Mucosa of rectum (tissue), 2 donors: ENCODE measurements at regions not wholly inside any gene's neighbourhood (a gene's known extent, or its start where the extent isn't known, plus 50 kb on each side); places are given as distances from the start of the nearest gene placed in this dataset.

ENCODE experiments used
- H3K27ac ChIP-seq, 2 donors: one replicate each; pipeline ENCODE4 v1.7.0; 2013; ENCODE audit warnings: inconsistent platforms in 2 of 2, low read depth in 2 of 2, low read length in 2 of 2
- H3K27me3 ChIP-seq, 2 donors: one replicate each; pipeline ENCODE4 v1.7.0; 2013; ENCODE audit warnings: low read length in 2 of 2; ENCODE audit not compliant: control insufficient read depth in 2 of 2, insufficient read depth in 2 of 2
- H3K36me3 ChIP-seq, 2 donors: one replicate each; pipeline ENCODE4 v1.7.0; 2013; ENCODE audit warnings: low read length in 2 of 2; ENCODE audit not compliant: control insufficient read depth in 2 of 2, insufficient read depth in 2 of 2
- H3K4me1 ChIP-seq, 2 donors: one replicate each; pipeline ENCODE4 v1.7.0; 2013; ENCODE audit warnings: low read length in 2 of 2, mild to moderate bottlenecking in 1 of 2; ENCODE audit not compliant: control insufficient read depth in 2 of 2, insufficient read depth in 2 of 2
- H3K4me3 ChIP-seq, 2 donors: one replicate each; pipeline ENCODE4 v1.7.0; 2013; ENCODE audit warnings: low read length in 2 of 2
- H3K9ac ChIP-seq, 2 donors: one replicate each; pipeline ENCODE4 v1.7.0; 2013; ENCODE audit warnings: low read length in 2 of 2, low read depth in 1 of 2, mild to moderate bottlenecking in 1 of 2
- H3K9me3 ChIP-seq, 2 donors: one replicate each; pipeline ENCODE4 v1.7.0; 2013; ENCODE audit warnings: low read length in 2 of 2; ENCODE audit not compliant: control insufficient read depth in 2 of 2
- donor health status: healthy.
- donor health status: Normal muscosa, but diverticular disease.

DNA sequence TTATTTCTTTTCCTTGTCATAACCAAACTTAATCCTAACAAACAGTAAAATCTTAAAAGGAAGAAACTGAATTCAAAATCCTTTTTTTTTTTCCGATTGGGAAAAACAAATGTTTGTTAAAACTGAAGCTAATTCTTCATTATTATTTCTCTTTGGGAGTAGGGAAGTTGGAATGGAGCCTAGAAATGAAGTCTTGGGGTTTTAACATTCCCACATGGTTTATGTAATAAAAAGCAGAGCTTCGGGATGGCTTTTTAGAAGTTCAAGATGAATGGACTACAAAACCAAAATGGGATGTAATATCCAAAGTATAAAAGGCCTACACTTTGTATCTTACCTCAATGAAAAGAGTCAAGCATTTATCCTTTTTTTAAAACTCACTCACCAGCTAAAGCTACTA, 189.0 kb upstream of the TMC3 start:
- H3K36me3 ChIP-seq = no peaks in the 10 kb centered on the region
- H3K4me1 ChIP-seq = no peaks in the 10 kb centered on the region
- no peak overlapping the region for H3K27ac ChIP-seq
- no peaks in the 10 kb centered on the region for H3K27me3 ChIP-seq
- H3K4me3 ChIP-seq = no peak overlapping the region
- no peaks in the 10 kb centered on the region for H3K9me3 ChIP-seq
- no peak overlapping the region for H3K9ac ChIP-seq

DNA sequence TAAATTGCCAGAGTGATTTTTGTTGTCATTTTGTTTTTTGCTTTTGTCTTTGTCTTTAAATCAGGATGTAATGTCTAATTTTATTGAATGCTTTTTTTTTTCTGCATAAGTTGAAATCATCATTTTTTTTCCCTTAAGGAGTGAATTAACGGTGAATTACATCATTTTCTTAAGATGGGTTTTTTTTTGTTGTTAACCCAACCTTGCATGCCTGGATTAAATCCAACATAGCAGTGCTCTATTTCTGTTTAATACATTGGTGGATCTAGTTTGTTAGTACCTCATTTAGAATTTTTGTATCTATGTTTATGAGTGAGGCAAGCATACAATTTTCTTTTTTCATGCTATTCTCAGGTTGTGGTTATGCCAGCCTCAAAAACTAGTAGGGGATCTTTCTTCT, 186.4 kb upstream of the TMC3 start:
- no peaks in the 10 kb centered on the region for H3K9me3 ChIP-seq
- H3K36me3 ChIP-seq = no peaks in the 10 kb centered on the region
- no peaks in the 10 kb centered on the region for H3K27me3 ChIP-seq
- H3K27ac ChIP-seq = no peak overlapping the region
- no peaks in the 10 kb centered on the region for H3K4me1 ChIP-seq
- no peak overlapping the region for H3K4me3 ChIP-seq
- H3K9ac ChIP-seq = no peak overlapping the region

DNA sequence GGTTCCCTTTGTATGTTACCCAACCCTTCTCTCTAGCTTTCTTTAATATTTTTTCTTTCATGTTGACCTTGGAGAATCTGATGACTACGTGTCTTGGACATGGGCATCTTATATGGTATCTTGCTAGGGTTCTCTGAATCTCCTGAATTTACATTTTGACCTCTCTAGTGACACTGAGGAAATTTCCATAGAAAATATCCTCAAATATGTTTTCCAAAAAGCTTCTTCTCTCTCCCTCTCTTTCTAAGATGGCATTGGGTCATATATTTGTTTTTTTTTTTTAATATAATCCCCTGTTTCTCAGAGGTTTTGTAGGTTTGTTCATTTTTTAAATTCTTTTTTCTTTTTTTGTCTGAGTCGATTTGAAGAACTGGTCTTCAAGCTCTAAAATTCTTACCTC, 184.0 kb upstream of the TMC3 start:
- Histone ChIP-seq H3K4me1 (no peaks in the 10 kb centered on the region), H3K36me3 (no peaks in the 10 kb centered on the region), H3K9me3 (no peaks in the 10 kb centered on the region), H3K9ac (no peak overlapping the region), H3K27ac (no peak overlapping the region), H3K27me3 (no peaks in the 10 kb centered on the region), H3K4me3 (no peak overlapping the region)

DNA sequence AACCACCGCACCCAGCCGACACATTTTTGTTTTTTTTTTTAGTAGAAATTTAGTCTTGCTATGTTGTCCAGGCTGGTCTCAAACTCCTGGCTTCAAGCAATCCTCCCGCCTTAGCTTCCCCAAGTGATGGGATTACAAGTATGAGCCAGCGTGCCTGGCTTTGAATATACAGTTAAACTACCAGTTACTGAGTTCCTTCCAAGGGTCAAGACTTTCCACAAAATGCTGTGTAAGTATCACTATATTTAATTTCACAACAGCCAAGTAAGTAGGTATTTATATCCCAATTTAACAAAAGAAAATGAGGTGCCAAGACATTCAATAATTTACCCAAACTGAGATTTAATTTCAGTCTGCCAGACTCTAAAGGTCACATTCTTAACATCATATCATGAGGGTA, 181.3 kb upstream of the TMC3 start:
- Histone ChIP-seq H3K36me3 (no peaks in the 10 kb centered on the region), H3K27ac (no peak overlapping the region), H3K27me3 (no peaks in the 10 kb centered on the region), H3K9me3 (no peaks in the 10 kb centered on the region), H3K9ac (no peak overlapping the region), H3K4me1 (no peaks in the 10 kb centered on the region), H3K4me3 (no peak overlapping the region)

DNA sequence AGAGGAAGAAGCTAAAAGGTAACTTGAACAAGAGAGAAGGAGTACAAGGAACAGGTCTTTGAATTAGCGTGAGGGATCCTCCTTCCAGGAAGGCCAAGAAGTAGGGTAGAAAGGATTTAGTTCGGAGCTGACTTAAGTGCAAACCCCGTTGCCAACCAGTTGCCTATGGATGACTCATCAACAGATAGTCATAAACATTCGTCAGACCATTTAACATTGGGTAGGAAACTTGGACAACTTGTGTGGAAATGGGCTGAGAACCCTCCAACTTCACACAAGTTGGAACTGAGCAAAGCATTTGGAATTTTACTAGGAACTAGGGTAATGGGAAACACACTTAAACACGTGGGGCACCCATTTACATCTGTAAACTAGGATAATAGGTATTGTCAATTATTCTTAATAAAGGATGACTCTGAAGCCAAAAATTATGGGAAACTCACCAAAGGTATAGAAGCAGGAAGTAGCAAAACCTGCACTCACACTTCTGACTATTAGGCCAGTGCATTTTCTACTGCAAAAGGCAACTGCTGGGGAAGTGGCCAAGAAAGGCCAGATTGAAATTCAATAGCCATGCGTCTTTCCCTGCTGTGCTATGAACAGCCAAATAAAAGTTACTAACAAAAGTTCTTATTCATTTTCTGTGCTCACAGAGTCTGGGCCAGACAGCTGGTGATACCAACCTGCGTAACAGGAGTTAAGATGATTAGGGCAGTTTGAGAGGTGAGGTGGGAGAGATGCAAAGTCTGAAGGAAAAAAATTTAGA, 174.5 kb upstream of the TMC3 start:
- Histone ChIP-seq H3K27ac (no peak overlapping the region), H3K9ac (no peak overlapping the region), H3K4me1 (no peaks in the 10 kb centered on the region), H3K36me3 (no peaks in the 10 kb centered on the region), H3K4me3 (no peak overlapping the region), H3K9me3 (no peaks in the 10 kb centered on the region), H3K27me3 (no peaks in the 10 kb centered on the region)

DNA sequence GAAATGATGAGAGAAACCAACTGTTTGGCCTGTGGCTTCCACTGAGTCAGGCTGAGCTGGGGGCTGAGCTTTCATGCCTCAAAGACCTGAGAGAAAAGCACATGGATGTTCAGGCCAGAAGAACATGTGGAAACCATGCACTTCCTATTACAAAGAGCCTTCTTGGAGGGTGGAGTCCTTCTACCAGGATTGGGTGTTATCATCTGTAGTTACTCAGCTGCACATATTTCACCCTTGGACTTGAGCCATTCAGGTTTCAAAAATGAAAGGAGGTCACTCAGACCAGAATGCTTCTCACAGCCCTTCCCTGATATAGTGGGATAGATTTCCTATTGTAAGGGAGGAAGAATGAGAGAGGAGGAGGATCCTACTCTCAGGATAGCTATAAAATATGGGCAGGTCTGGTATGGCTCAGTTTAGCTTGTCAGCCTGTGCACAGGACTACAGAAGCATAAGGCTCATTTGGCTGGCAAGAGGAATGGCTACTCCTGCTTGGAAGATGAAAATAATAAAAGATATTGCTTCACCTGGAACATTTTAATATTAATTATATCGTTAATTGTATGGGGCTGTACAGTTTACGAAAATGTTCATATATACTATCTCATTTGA, 173.6 kb upstream of the TMC3 start:
- no peak overlapping the region for H3K4me3 ChIP-seq
- H3K4me1 ChIP-seq = no peaks in the 10 kb centered on the region
- H3K36me3 ChIP-seq = no peaks in the 10 kb centered on the region
- no peak overlapping the region for H3K9ac ChIP-seq
- no peaks in the 10 kb centered on the region for H3K9me3 ChIP-seq
- H3K27ac ChIP-seq = no peak overlapping the region
- H3K27me3 ChIP-seq = no peaks in the 10 kb centered on the region

DNA sequence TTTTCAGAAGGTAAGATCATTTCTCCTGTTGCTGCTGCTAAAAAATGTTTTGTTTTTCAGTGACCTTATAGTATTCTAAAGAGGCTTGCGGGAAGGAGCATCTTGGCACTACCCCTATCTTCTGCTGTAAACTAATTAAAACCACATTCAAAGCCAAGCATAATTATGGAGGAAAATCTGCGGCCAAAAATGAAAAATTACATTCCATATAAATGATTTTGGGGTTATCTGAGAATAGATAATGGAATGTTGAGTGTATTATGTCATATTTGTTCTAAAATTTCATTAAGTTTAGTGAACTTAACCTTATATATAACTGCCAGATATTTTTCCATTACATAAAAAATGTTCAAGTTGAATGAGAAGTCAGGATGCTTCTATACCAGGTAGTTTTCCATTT, 170.4 kb upstream of the TMC3 start:
- Histone ChIP-seq H3K27me3 (no peaks in the 10 kb centered on the region), H3K9ac (no peak overlapping the region), H3K36me3 (no peaks in the 10 kb centered on the region), H3K9me3 (no peaks in the 10 kb centered on the region), H3K4me3 (no peak overlapping the region), H3K27ac (no peak overlapping the region), H3K4me1 (no peaks in the 10 kb centered on the region)

DNA sequence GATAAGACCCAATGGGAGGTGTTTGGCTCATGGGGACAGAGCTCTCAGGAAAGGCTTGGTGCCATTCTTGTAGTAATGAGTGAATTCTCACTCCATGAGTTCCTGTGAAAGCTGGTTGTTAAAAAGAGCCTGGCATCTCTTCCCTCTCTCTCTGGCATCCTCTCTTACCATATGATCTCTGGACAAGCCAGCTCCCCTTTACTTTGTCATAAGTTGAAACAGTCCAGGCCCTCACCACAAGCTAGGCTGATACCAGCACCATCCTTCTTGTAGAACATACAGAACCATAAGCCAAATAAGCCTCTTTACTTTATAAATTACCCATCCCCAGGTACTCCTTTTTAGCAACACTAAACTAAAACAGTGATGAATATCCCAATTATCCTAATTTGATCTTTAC, 166.9 kb upstream of the TMC3 start:
- H3K9ac ChIP-seq = no peak overlapping the region
- H3K4me3 ChIP-seq = no peak overlapping the region
- H3K27ac ChIP-seq = no peak overlapping the region
- H3K27me3 ChIP-seq = peaks cover 0 to 1% of the 10 kb centered on the region in 2 donors
- H3K9me3 ChIP-seq = no peaks in the 10 kb centered on the region
- no peaks in the 10 kb centered on the region for H3K36me3 ChIP-seq
- H3K4me1 ChIP-seq = no peaks in the 10 kb centered on the region

DNA sequence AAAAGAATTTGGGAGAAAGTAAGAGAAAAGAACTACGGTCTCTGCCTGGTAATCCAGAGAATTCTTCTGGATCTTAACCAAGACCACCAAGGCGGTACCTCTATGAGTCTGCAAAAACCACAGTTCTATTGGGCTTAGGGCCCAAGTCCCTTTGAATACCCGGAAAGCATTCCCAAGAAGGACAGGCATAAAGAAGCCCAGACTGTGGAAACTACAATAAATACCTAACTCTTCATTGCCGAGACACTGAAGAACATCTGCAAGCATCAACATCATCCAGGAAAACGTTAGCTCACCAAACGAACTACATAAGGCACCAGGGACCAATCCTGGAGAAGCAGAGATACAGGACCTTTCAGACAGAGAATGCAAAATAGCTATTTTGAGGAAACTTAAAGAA, 162.3 kb upstream of the TMC3 start:
- no peaks in the 10 kb centered on the region for H3K36me3 ChIP-seq
- no peaks in the 10 kb centered on the region for H3K9me3 ChIP-seq
- no peak overlapping the region for H3K4me3 ChIP-seq
- peaks cover 0 to 1% of the 10 kb centered on the region in 2 donors for H3K27me3 ChIP-seq
- H3K9ac ChIP-seq = no peak overlapping the region
- H3K4me1 ChIP-seq = no peaks in the 10 kb centered on the region
- no peak overlapping the region for H3K27ac ChIP-seq

DNA sequence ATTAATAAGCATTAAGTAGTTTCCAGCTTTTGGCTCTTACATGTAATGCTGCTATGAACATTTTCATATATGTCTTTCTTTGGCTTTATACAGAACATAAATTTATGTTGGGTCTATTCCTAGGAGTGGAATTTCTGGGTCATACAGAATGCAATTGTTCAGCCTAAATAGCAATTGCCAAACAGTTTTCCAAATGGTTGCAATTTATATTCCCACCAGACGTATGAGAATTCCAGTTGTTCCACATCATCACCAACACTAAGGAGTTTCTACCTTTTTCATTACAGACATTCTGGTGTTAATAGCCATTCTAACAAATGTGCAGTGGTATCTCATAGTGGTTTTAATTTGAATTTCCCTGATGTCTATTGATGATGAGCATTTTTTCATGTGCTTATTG, 160.1 kb upstream of the TMC3 start:
- Histone ChIP-seq H3K36me3 (no peaks in the 10 kb centered on the region), H3K9me3 (no peaks in the 10 kb centered on the region), H3K4me1 (no peaks in the 10 kb centered on the region), H3K27me3 (peaks cover 0 to 1% of the 10 kb centered on the region in 2 donors), H3K4me3 (no peak overlapping the region), H3K9ac (no peak overlapping the region), H3K27ac (no peak overlapping the region)
